ENCODE measurements at regions not wholly inside any gene's neighbourhood (a gene's known extent, or its start where the extent isn't known, plus 50 kb on each side); places are given as distances from the start of the nearest gene placed in this dataset.
"Not testable (repeated sequence)": the region's sequence is repeated elsewhere in the genome, so short reads cannot be mapped to it uniquely, and the experiment has no call there.

DNA sequence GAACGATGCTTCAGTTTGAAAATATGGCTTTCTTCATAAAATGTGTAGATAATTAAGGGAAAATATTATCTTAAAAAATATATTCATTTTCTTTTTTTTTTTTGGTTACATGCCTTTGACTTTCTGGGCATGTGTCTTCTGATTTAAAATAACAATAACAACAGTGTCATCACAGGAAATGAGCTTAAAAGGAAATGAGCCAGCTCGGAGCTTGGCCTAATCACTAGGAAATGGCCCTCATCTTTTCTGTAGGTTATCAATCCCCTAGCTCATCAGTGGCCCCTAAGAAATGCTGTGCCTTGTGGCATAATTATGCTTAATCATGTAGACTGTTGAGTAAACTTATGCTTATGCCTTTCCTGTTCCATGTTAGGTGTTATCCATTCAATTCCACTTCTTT is 141.8 kb upstream of the FHL2 start:
- DNase-seq (ENCODE audit: extremely low spot score) = no peak
- TF ChIP-seq, protein P1, sequence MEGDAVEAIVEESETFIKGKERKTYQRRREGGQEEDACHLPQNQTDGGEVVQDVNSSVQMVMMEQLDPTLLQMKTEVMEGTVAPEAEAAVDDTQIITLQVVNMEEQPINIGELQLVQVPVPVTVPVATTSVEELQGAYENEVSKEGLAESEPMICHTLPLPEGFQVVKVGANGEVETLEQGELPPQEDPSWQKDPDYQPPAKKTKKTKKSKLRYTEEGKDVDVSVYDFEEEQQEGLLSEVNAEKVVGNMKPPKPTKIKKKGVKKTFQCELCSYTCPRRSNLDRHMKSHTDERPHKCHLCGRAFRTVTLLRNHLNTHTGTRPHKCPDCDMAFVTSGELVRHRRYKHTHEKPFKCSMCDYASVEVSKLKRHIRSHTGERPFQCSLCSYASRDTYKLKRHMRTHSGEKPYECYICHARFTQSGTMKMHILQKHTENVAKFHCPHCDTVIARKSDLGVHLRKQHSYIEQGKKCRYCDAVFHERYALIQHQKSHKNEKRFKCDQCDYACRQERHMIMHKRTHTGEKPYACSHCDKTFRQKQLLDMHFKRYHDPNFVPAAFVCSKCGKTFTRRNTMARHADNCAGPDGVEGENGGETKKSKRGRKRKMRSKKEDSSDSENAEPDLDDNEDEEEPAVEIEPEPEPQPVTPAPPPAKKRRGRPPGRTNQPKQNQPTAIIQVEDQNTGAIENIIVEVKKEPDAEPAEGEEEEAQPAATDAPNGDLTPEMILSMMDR (IDR thresholded peaks at IDR 0.05; ENCODE audit: control extremely low read depth, extremely low read depth, low read depth, missing control alignments) = no peak
- CTCF ChIA-PET = no interaction called here
- POLR2A ChIA-PET = no interaction called here

DNA sequence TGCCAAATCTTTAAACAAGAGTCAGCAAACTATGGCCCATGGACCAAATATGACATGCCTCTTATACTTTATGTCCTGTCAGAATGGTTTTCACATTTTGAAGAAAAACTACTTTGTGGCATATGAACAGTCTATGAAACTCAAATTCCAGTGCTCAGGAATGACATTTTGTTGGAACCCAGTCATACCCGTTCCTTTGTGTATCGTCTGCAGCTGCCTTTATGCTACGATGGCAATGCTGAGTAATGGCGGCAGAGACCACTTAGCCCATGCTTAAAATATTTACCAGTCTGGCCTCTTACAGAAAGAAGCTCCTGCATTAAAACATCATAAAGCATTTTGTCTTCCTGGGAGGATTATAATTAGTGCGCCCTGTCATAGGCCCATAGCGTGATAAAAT is 140.5 kb upstream of the FHL2 start:
- POLR2A ChIA-PET = no interaction called here
- TF ChIP-seq, protein P1 (IDR thresholded peaks at IDR 0.05; ENCODE audit: control extremely low read depth, extremely low read depth, low read depth, missing control alignments) = no peak
- no peak for DNase-seq (ENCODE audit: extremely low spot score)
- CTCF ChIA-PET = interaction anchor here (0.7 to 1.3 kb wide), 4 partner anchors 14 to 169 kb away, joined by 3 to 5 read pairs (median 4); no protein-coding TSS in a partner anchor

- CTCF ChIA-PET = interaction anchor here (1.0 to 1.3 kb wide), 4 partner anchors 10 to 168 kb away, joined by 3 to 5 read pairs (median 4); no protein-coding TSS in a partner anchor
Measured at GRCh38 chr2:105538840-105539239, 140.0 kb upstream of the FHL2 start.

GRCh38 chr2:105537920-105538319 is 139.1 kb upstream of the FHL2 start:
- DNase-seq (ENCODE audit: extremely low spot score) = no peak
- TF ChIP-seq, protein P1 (IDR thresholded peaks at IDR 0.05; ENCODE audit: control extremely low read depth, extremely low read depth, low read depth, missing control alignments) = no peak
- POLR2A ChIA-PET = no interaction called here
- CTCF ChIA-PET = interaction anchor here (1.0 to 1.6 kb wide), 3 partner anchors 8 to 9 kb away, joined by 3 to 4 read pairs (median 3); no protein-coding TSS in a partner anchor

More at GRCh38 chr2:105538840-105539239, 140.0 kb upstream of the FHL2 start:
- POLR2A ChIA-PET = no interaction called here
- TF ChIP-seq, protein P1 (IDR thresholded peaks at IDR 0.05; ENCODE audit: control extremely low read depth, extremely low read depth, low read depth, missing control alignments) = no peak
- DNase-seq (ENCODE audit: extremely low spot score) = no peak

DNA sequence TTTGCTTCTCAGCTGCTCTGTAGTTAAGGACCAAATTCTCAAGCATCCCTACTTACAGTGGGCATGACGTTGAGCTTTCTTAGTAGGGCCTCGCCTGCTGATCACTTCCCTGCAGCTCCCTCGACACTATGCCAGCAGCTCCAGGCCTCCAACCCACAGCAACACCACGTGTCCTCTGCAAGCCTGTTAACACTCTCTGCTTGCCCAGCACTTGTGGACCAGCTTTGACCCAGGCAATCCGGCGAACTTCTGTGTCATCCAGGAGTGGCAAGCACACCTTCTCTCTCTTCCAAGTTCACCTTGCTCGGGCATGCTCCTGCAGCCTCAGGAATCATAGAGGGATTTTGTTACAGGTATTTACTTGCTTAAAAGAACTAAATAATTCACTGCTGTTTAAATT is 138.6 kb upstream of the FHL2 start:
- CTCF ChIA-PET = interaction anchor here (1.0 to 1.6 kb wide), 2 partner anchors 8 to 9 kb away, joined by 3 to 4 read pairs; no protein-coding TSS in a partner anchor
- TF ChIP-seq, protein P1 (IDR thresholded peaks at IDR 0.05; ENCODE audit: control extremely low read depth, extremely low read depth, low read depth, missing control alignments) = no peak
- no peak for DNase-seq (ENCODE audit: extremely low spot score)
- POLR2A ChIA-PET = no interaction called here

- TF ChIP-seq, protein P1 (IDR thresholded peaks at IDR 0.05; ENCODE audit: control extremely low read depth, extremely low read depth, low read depth, missing control alignments) = no peak
- ChIA-PET CTCF (interaction anchor here (1.1 to 1.6 kb wide), 3 partner anchors 10 to 167 kb away, joined by 3 read pairs; no protein-coding TSS in a partner anchor), POLR2A (no interaction called here)
- DNase-seq (ENCODE audit: extremely low spot score) = no peak
Measured at GRCh38 chr2:105536175-105536574, 137.3 kb upstream of the FHL2 start.

- CTCF ChIA-PET = interaction anchor here (1.2 kb wide), 1 partner anchor 9 kb away, joined by 3 read pairs; no protein-coding TSS in a partner anchor
- DNase-seq (ENCODE audit: extremely low spot score); POLR2A ChIA-PET: not testable (repeated sequence)
Measured at GRCh38 chr2:105529258-105529657, 130.4 kb upstream of the FHL2 start.

Measured in GM10248 (cell line).